ENCODE measurements at regions not wholly inside any gene's neighbourhood (a gene's known extent, or its start where the extent isn't known, plus 50 kb on each side); places are given as distances from the start of the nearest gene placed in this dataset.

DNA sequence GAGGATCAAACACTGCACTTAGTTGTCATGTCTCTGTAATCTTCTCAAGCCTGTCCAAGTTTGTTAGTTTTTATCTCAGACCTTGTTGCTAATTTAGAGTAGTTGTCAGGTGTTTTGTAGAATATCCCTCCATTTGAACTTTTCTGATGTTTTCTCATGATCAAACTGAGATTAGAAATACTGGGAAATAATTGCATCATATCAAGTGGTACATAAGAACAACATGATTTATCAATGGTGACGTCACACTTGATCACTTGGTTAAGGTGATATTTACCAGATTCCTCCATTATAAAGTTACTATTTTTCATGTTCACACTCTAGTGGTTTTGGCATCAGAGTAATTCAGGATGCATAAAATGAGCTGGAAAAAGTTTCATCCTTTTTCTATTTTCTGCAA, 1182.4 kb upstream of the ZEB2 start:
- H3K4me1 ChIP-seq (replicated peaks; ENCODE audit: insufficient read depth): no peaks in the 10 kb centered on the region
- no TSS peak for BruUV-seq (replicated peaks)
- no peaks in the 10 kb centered on the region for H3K79me2 ChIP-seq (ENCODE audit: low read depth)
- H3K4me2 ChIP-seq: no peak overlapping the region
- no peaks in the 10 kb centered on the region for H3K36me3 ChIP-seq (ENCODE audit: low read depth)
- H3K4me3 ChIP-seq: no peak overlapping the region
- ChIA-PET CTCF (interaction anchor here (0.5 kb wide), 1 partner anchor 587 kb away, joined by 6 read pairs; no protein-coding TSS in a partner anchor), POLR2A (ENCODE audit: unreplicated experiment) (no interaction called here)
- no peak overlapping the region for H3K27ac ChIP-seq
- H3F3A ChIP-seq (ENCODE audit: insufficient read depth, low read depth): no peaks in the 10 kb centered on the region
- TF ChIP-seq EZH2 (IDR thresholded peaks at IDR 0.05; ENCODE audit: low read depth): no peak
- TF ChIP-seq, protein P1, sequence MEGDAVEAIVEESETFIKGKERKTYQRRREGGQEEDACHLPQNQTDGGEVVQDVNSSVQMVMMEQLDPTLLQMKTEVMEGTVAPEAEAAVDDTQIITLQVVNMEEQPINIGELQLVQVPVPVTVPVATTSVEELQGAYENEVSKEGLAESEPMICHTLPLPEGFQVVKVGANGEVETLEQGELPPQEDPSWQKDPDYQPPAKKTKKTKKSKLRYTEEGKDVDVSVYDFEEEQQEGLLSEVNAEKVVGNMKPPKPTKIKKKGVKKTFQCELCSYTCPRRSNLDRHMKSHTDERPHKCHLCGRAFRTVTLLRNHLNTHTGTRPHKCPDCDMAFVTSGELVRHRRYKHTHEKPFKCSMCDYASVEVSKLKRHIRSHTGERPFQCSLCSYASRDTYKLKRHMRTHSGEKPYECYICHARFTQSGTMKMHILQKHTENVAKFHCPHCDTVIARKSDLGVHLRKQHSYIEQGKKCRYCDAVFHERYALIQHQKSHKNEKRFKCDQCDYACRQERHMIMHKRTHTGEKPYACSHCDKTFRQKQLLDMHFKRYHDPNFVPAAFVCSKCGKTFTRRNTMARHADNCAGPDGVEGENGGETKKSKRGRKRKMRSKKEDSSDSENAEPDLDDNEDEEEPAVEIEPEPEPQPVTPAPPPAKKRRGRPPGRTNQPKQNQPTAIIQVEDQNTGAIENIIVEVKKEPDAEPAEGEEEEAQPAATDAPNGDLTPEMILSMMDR (conservative IDR thresholded peaks at IDR 0.05): no peak
- intact Hi-C loops (cut with micrococcal nuclease; ENCODE audit: unreplicated experiment): no loop called here
- H4K20me1 ChIP-seq (ENCODE audit: insufficient read depth): no peaks in the 10 kb centered on the region
- H3K27me3 ChIP-seq (ENCODE audit: insufficient read depth, low read depth): no peaks in the 10 kb centered on the region
- no peak for DNase-seq
- H3K9me2 ChIP-seq (ENCODE audit: insufficient read depth): no peaks in the 10 kb centered on the region
- H3K9me3 ChIP-seq (ENCODE audit: insufficient read depth, low read depth): 0 out of 2 replicates have a peak, but pooled peaks cover 3% of the 10 kb centered on the region
- 0 out of 2 replicates have a peak overlapping the region, but pooled peaks have one; percentile 4 for H2AFZ ChIP-seq

DNA sequence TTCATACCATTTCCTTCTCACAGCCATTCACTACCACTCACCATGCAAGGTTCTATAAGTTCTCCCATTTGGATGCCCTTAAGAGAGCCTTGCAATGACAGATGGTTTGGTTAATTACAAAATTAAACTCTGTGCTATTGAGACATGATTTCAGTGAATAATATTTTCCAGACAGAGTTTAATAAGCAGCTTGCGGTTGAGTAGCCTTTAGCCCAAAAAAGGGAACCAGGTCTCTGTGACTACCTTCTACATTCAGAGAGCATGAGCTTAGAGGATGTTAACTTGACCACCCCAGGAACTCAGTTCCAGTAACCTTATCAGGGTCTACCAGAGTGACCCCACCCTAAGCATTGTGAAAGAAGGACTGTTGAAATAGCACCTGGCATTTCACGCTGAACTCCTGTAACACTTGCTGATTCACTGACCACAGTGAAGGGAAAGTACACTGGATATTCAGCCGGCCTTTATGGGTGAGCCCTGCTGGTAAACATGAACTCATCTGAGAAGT, 1173.1 kb upstream of the ZEB2 start:
- intact Hi-C loops (cut with micrococcal nuclease; ENCODE audit: unreplicated experiment): loop anchor here (1.0 to 10.0 kb wide), 3 partner anchors 99 to 214 kb away; no protein-coding TSS in a partner anchor
- peak overlapping the region; percentile 89; the same call in 1 of the 2 replicates for H2AFZ ChIP-seq

DNA sequence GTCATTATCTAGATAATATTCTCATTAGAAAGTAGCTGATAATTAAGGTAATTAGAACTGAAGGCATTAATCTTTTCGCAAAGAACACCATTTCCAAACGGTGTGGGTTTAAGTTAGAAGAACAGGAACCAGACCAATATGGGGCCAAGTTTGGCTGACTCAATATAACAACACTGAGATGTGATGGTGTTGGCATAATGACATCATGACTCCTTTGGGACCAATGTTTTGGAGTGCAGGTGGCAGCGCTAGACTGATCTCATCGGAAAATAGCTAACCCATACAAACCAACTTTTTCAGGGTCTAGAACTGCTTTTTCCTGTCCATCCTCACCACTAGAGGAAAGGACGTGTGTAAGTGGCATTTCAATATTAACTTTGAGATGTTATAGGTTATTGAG, 1171.7 kb upstream of the ZEB2 start:
- H3K4me3 ChIP-seq: no peak overlapping the region
- H2AFZ ChIP-seq: no peak overlapping the region
- no TSS peak for BruUV-seq (replicated peaks)
- no peaks in the 10 kb centered on the region for H4K20me1 ChIP-seq (ENCODE audit: insufficient read depth)
- no peak overlapping the region for H3K27ac ChIP-seq
- no peak for TF ChIP-seq EZH2 (IDR thresholded peaks at IDR 0.05; ENCODE audit: low read depth)
- TF ChIP-seq, protein P1 (conservative IDR thresholded peaks at IDR 0.05): no peak
- H3K36me3 ChIP-seq (ENCODE audit: low read depth): no peaks in the 10 kb centered on the region
- H3K9me2 ChIP-seq (ENCODE audit: insufficient read depth): peaks cover 4% of the 10 kb centered on the region
- H3K79me2 ChIP-seq (ENCODE audit: low read depth): no peaks in the 10 kb centered on the region
- ChIA-PET CTCF (no interaction called here), POLR2A (ENCODE audit: unreplicated experiment) (no interaction called here)
- peaks cover 7% of the 10 kb centered on the region; the same call in 1 of the 2 replicates for H3F3A ChIP-seq (ENCODE audit: insufficient read depth, low read depth)
- intact Hi-C loops (cut with micrococcal nuclease; ENCODE audit: unreplicated experiment): loop anchor here (2.0 to 10.0 kb wide), 2 partner anchors 207 to 215 kb away; no protein-coding TSS in a partner anchor
- no peak overlapping the region for H3K4me2 ChIP-seq
- H3K9me3 ChIP-seq (ENCODE audit: insufficient read depth, low read depth): peaks cover 6% of the 10 kb centered on the region; the same call in 1 of the 2 replicates
- H3K4me1 ChIP-seq (replicated peaks; ENCODE audit: insufficient read depth): peaks cover 34% of the 10 kb centered on the region
- no peaks in the 10 kb centered on the region for H3K27me3 ChIP-seq (ENCODE audit: insufficient read depth, low read depth)
- DNase-seq: no peak

More for the DNA sequence above, 1173.1 kb upstream of the ZEB2 start:
- POLR2A ChIA-PET (ENCODE audit: unreplicated experiment): interaction anchor here (0.6 kb wide), 1 partner anchor 750 kb away, joined by 4 read pairs; no protein-coding TSS in a partner anchor
- Histone ChIP-seq H3K27me3 (ENCODE audit: insufficient read depth, low read depth) (no peaks in the 10 kb centered on the region), H3K4me1 (replicated peaks; ENCODE audit: insufficient read depth) (peaks cover 22% of the 10 kb centered on the region), H3K9me3 (ENCODE audit: insufficient read depth, low read depth) (peaks cover 2% of the 10 kb centered on the region; the same call in 1 of the 2 replicates), H3K9me2 (ENCODE audit: insufficient read depth) (peaks cover 4% of the 10 kb centered on the region), H3K27ac (peak overlapping the region; percentile 98), H4K20me1 (ENCODE audit: insufficient read depth) (no peaks in the 10 kb centered on the region), H3K36me3 (ENCODE audit: low read depth) (no peaks in the 10 kb centered on the region), H3K4me2 (peak overlapping the region; percentile 61), H3K4me3 (no peak overlapping the region), H3F3A (ENCODE audit: insufficient read depth, low read depth) (peaks cover 7% of the 10 kb centered on the region; the same call in 1 of the 2 replicates), H3K79me2 (ENCODE audit: low read depth) (no peaks in the 10 kb centered on the region)
- peak; percentile 69 to 91 for DNase-seq
- CTCF ChIA-PET: interaction anchor here (0.6 to 1.4 kb wide), 2 partner anchors 99 to 327 kb away, joined by 3 to 6 read pairs; no protein-coding TSS in a partner anchor
- BruUV-seq (replicated peaks): no TSS peak
- TF ChIP-seq, protein P1 (conservative IDR thresholded peaks at IDR 0.05): no peak
- no peak for TF ChIP-seq EZH2 (IDR thresholded peaks at IDR 0.05; ENCODE audit: low read depth)
